OCI-LY1 (cell line): ENCODE measurements at regions not wholly inside any gene's neighbourhood (a gene's known extent, or its start where the extent isn't known, plus 50 kb on each side); places are given as distances from the start of the nearest gene placed in this dataset.
"Not testable (repeated sequence)": the region's sequence is repeated elsewhere in the genome, so short reads cannot be mapped to it uniquely, and the experiment has no call there.

ENCODE experiments used
- H2AFZ ChIP-seq: fragments of 200-600 bp; sonication (generic), shearing (Covaris generic); 2 replicates; pipeline ENCODE4 v1.6.0; 2014; ENCODE audit warnings: antibody characterized with exemption, mild to moderate bottlenecking, low read length
- H3F3A ChIP-seq: fragments of 200-600 bp; sonication (generic), shearing (Covaris generic); 2 replicates; pipeline ENCODE4 v1.6.0; 2014; ENCODE audit warnings: mild to moderate bottlenecking, antibody characterized with exemption, low read length, moderate library complexity; ENCODE audit not compliant: insufficient read depth
- H3K27ac ChIP-seq: fragments of 200-600 bp; sonication (generic); 2 replicates; pipeline ENCODE4 v1.5.1; 2014; ENCODE audit warnings: low read length, mixed run types, mild to moderate bottlenecking, low read depth; ENCODE audit not compliant: poor library complexity, severe bottlenecking
- H3K27me3 ChIP-seq: fragments of 200-600 bp; sonication (generic); 2 replicates; pipeline ENCODE4 v1.6.0; 2014; ENCODE audit warnings: antibody characterized with exemption, mild to moderate bottlenecking, low read length, moderate library complexity; ENCODE audit not compliant: insufficient read depth
- H3K36me3 ChIP-seq: fragments of 200-600 bp; sonication (generic); 2 replicates; pipeline ENCODE4 v1.6.1; 2014; ENCODE audit warnings: mild to moderate bottlenecking, antibody characterized with exemption, low read length, moderate library complexity, mixed read lengths; ENCODE audit not compliant: insufficient read depth
- H3K4me1 ChIP-seq: fragments of 200-600 bp; sonication (generic); 2 replicates; pipeline ENCODE4 v1.5.1; 2014; ENCODE audit warnings: mild to moderate bottlenecking, low read length, moderate library complexity; ENCODE audit not compliant: insufficient read depth, severe bottlenecking
- H3K4me2 ChIP-seq: fragments of 200-600 bp; sonication (generic), shearing (Covaris generic); 2 replicates; pipeline ENCODE4 v1.6.1; 2014; ENCODE audit warnings: low read length
- H3K4me3 ChIP-seq: fragments of 200-600 bp; sonication (generic); 2 replicates; pipeline ENCODE4 v1.5.1; 2014; ENCODE audit warnings: low read length, low read depth, mild to moderate bottlenecking, mixed read lengths; ENCODE audit not compliant: poor library complexity, severe bottlenecking
- H3K79me2 ChIP-seq: fragments of 200-600 bp; shearing (Covaris generic); 2 replicates; pipeline ENCODE4 v1.6.1; 2016; ENCODE audit warnings: mixed run types, low read length, mixed read lengths; ENCODE audit not compliant: insufficient read depth
- H3K9ac ChIP-seq: fragments of 200-600 bp; sonication (generic), shearing (Covaris generic); 2 replicates; pipeline ENCODE4 v1.6.1; 2014; ENCODE audit warnings: mild to moderate bottlenecking, low read length, mixed read lengths
- H3K9me2 ChIP-seq: fragments of 200-600 bp; sonication (generic), shearing (Covaris generic); 2 replicates; pipeline ENCODE4 v1.6.1; 2014; ENCODE audit warnings: low read depth, mild to moderate bottlenecking, low read length, mixed read lengths
- H3K9me3 ChIP-seq: fragments of 200-600 bp; shearing (Covaris generic); 2 replicates; pipeline ENCODE4 v1.6.1; 2014; ENCODE audit warnings: low read length, mixed read lengths
- H4K20me1 ChIP-seq: fragments of 200-600 bp; sonication (generic), shearing (Covaris generic); 2 replicates; pipeline ENCODE4 v1.6.0; 2016; ENCODE audit warnings: mild to moderate bottlenecking, low read length; ENCODE audit not compliant: insufficient read depth
- CTCF ChIP-seq: fragments of 200-600 bp; sonication (generic), shearing (Covaris generic); IDR thresholded peaks from 2 replicates; pipeline ENCODE4 v1.5.1; 2017; ENCODE audit warnings: mild to moderate bottlenecking, antibody characterized with exemption, low read length, moderate library complexity, mixed read lengths
- EZH2 ChIP-seq: fragments of 200-600 bp; sonication (generic), shearing (Covaris generic); IDR thresholded peaks from 2 replicates; pipeline ENCODE4 v1.8.0; 2017; ENCODE audit warnings: borderline replicate concordance, mixed run types, mild to moderate bottlenecking, antibody characterized with exemption, low read length, moderate library complexity, mixed read lengths

GRCh38 chr18:35810520-35810919 is 162.0 kb upstream of the RMP24 start:
- H3K4me2 ChIP-seq = no peak overlapping the region
- peaks cover 11% of the 10 kb centered on the region for H3K4me1 ChIP-seq

DNA sequence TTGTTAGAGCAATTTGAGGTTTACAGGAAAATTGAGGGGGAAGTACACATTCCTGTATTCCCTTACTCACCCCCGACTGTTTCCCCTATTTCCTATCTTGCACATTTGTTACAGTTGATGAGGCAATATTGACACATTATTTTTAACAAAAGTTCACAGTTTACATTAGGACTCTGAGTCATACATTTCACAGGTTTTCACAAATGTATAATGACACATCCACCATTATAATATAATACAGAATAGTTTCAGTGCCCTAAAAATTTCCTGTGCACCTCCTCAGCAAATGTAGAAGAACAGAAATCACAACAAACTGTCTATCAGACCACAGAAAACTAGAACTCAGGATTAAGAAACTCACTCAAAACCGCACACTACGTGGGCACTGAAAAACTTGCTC is 160.6 kb upstream of the RMP24 start:
- Histone ChIP-seq H3K36me3 (no peaks in the 10 kb centered on the region), H3K9me2 (no peaks in the 10 kb centered on the region), H2AFZ (no peak overlapping the region), H3K4me1 (peaks cover 11% of the 10 kb centered on the region), H3K9ac (no peak overlapping the region), H3K9me3 (no peaks in the 10 kb centered on the region), H4K20me1 (no peaks in the 10 kb centered on the region), H3K4me3 (no peak overlapping the region), H3K27ac (no peak overlapping the region), H3F3A (no peaks in the 10 kb centered on the region), H3K27me3 (no peaks in the 10 kb centered on the region), H3K79me2 (no peaks in the 10 kb centered on the region), H3K4me2 (no peak overlapping the region)
- TF ChIP-seq CTCF (no peak), EZH2 (no peak)

More at GRCh38 chr18:35810520-35810919, 162.0 kb upstream of the RMP24 start:
- Histone ChIP-seq H3K9me2 (no peaks in the 10 kb centered on the region), H3K27ac (no peak overlapping the region), H4K20me1 (no peaks in the 10 kb centered on the region), H3K4me3 (no peak overlapping the region), H3K27me3 (no peaks in the 10 kb centered on the region), H3K36me3 (no peaks in the 10 kb centered on the region), H3K9me3 (no peaks in the 10 kb centered on the region), H3K79me2 (no peaks in the 10 kb centered on the region), H3F3A (no peaks in the 10 kb centered on the region), H2AFZ (no peak overlapping the region), H3K9ac (no peak overlapping the region)
- TF ChIP-seq EZH2 = no peak
- TF ChIP-seq CTCF = no peak

- H3K4me3 ChIP-seq, H3K27ac ChIP-seq, H3K9ac ChIP-seq, H3K36me3 ChIP-seq, H3K27me3 ChIP-seq, H3K4me1 ChIP-seq, H3F3A ChIP-seq, H3K79me2 ChIP-seq, H3K9me3 ChIP-seq, H3K4me2 ChIP-seq, H3K9me2 ChIP-seq, H2AFZ ChIP-seq, H4K20me1 ChIP-seq: not testable (repeated sequence)
Observed at GRCh38 chr18:35815011-35815410, 157.5 kb upstream of the RMP24 start.

- H3K4me1 ChIP-seq = no peaks in the 10 kb centered on the region
- H3K9ac ChIP-seq = no peak overlapping the region
- no peaks in the 10 kb centered on the region for H3K36me3 ChIP-seq
- H3K79me2 ChIP-seq = no peaks in the 10 kb centered on the region
- no peaks in the 10 kb centered on the region for H4K20me1 ChIP-seq
- no peaks in the 10 kb centered on the region for H3F3A ChIP-seq
- H3K27ac ChIP-seq = no peak overlapping the region
- H3K4me3 ChIP-seq = no peak overlapping the region
- TF ChIP-seq CTCF = no peak
- no peaks in the 10 kb centered on the region for H3K9me3 ChIP-seq
- no peaks in the 10 kb centered on the region for H3K9me2 ChIP-seq
- no peak overlapping the region for H3K4me2 ChIP-seq
- H3K27me3 ChIP-seq = no peaks in the 10 kb centered on the region
- H2AFZ ChIP-seq = no peak overlapping the region
Observed at GRCh38 chr18:35816003-35816402, 156.5 kb upstream of the RMP24 start.
